GM13977 (cell line): ENCODE measurements at regions not wholly inside any gene's neighbourhood (a gene's known extent, or its start where the extent isn't known, plus 50 kb on each side); places are given as distances from the start of the nearest gene placed in this dataset.

Experiments used
- DNase-seq: peaks from one replicate; pipeline ENCODE4 v3.0.0; 2012; ENCODE audit warnings: low spot score
- CTCF ChIP-seq: IDR thresholded peaks from 2 replicates; pipeline ENCODE4 v1.5.1; 2012; ENCODE audit warnings: mild to moderate bottlenecking, control low read depth; ENCODE audit not compliant: insufficient read depth; ENCODE audit errors: extremely low read depth, missing control alignments
- in situ Hi-C: fragments of 300-500 bp; cut with MboI; formaldehyde crosslinking; loops from one replicate; pipeline ENCODE4 v1.12.0; 2022; ENCODE audit warnings: low sequenced_read_pairs, low pct_unique_long_range_greater_than_20kb, mixed read lengths, inconsistent platforms; ENCODE audit not compliant: unreplicated experiment

GRCh38 chr12:113521708-113522107 is 50.0 kb upstream of the LHX5 start:
- in situ Hi-C loops: no loop called here
- DNase-seq: no peak
- TF ChIP-seq CTCF: no peak
